GDM1 (cell line): ENCODE measurements at regions not wholly inside any gene's neighbourhood (a gene's known extent, or its start where the extent isn't known, plus 50 kb on each side); places are given as distances from the start of the nearest gene placed in this dataset.

Experiments used
- DNase-seq: peaks from one replicate; lab custom pipeline; 2025; lab: John Stamatoyannopoulos, UW

DNA sequence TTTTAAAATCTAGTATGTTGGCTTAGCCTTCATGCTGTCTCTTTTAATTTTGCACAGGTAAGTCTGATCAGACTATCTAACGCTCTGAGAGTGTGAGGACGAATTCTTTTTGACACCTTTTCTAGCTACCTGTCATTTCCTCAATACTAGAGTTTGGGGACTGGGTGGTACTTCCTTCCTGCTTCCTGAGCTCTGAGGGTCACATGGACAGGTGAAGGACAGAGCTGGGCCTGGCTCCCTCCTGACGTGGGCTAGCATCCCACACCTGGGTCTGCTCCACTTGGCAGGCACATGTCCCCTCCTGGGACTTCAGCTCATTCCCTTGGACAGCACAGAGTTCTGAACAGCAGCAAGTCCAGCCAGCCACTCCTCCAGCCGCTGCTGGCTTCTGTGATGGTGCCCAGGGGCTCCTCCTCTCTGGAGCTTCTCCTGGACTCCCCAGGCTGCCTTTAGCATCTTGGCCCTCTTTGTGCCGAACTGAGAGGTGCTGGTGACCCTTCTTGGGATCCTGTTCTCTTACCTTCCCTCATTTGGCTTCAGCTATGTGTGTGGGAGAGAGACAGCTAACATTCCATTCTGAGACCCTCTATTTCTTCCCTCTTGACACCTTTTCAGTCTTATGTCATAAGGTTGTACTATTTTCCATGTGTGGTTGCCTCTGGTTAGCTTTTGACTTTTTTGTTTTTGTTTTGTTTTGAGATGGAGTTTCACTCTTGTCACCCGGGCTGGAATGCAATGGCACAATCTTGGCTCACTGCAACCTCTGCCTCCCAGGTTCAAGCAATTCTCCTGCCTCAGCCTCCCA is 106.9 kb downstream of the B3GNT2 start:
- no peak for DNase-seq

DNA sequence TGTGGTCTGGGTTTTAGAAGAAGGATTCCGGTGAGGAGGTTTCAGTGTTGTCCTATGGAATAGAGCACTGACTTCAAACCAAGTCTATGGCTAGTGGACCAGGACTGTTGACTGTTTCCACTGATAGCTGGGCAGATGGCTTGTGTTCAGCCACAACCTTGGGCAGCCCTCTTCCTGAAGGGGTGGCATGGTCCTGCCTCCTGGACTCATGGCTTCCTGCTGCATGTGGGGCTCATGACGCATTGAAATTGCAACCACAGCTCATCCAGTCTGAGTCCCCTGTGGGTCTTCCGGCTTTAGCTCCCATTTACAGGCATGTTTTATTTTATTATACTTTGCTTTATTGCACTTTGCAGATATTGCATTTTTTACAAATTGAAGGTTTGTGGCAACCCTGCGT is 105.0 kb downstream of the B3GNT2 start:
- peak; percentile 90 for DNase-seq

DNA sequence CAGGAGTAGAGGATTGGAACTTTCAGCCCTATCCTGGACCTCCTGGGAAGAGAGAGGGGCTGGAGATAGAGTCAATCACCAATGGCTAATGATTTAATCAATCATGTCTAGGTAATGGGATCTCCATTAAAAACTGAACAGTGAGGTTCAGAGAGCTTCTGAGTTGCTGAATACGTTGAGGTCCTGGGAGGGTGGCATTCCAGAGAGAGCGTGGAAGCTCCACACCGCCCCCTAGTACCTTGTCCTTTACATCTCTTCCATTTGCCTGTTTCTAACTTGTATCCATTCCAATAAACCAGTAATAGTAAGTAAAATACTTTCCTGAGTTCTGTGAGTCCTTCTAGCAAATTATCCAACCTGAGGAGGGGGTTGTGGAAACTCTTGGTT is 101.7 kb downstream of the B3GNT2 start:
- peak; percentile 14 for DNase-seq

DNA sequence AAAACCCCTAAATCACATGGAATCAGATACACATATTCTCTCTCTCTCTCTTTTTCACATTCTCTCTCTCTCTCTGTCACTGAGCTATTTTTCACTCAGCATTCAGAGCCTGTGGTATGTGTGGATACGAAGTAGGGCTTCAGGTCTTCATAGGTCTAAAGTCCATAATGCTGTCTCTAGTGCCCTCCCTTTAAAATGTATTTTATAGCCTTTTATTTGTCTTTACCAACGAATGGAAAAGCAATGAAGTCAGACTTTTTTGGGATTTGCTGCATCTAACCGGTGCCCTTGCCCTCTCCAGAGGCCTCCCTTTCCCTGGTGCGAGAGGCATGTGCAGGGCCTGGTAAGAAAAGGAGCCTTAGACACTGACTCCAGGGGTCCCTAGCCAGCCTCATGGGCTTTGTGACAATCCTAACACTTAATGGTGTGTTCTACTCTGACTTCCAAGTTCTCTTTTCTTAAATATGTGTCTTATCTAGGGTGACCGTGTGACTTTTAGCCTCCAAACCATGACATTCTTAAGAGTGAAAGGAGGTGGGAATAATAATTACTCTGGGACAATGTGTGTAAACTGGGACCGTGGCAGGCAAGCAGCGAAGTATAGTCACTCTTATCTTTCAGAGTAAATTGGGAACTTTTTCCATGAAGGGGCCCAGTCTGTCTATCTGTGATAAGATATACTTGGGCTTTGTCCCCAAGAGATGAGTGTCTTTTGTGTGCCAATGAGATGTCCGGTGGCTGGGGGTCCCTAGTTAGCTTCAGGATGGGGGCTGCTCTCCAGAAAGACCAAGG is 101.1 kb downstream of the B3GNT2 start:
- DNase-seq = no peak

GRCh38 chr2:62296034-62296831 is 100.3 kb downstream of the B3GNT2 start:
- DNase-seq = no peak

DNA sequence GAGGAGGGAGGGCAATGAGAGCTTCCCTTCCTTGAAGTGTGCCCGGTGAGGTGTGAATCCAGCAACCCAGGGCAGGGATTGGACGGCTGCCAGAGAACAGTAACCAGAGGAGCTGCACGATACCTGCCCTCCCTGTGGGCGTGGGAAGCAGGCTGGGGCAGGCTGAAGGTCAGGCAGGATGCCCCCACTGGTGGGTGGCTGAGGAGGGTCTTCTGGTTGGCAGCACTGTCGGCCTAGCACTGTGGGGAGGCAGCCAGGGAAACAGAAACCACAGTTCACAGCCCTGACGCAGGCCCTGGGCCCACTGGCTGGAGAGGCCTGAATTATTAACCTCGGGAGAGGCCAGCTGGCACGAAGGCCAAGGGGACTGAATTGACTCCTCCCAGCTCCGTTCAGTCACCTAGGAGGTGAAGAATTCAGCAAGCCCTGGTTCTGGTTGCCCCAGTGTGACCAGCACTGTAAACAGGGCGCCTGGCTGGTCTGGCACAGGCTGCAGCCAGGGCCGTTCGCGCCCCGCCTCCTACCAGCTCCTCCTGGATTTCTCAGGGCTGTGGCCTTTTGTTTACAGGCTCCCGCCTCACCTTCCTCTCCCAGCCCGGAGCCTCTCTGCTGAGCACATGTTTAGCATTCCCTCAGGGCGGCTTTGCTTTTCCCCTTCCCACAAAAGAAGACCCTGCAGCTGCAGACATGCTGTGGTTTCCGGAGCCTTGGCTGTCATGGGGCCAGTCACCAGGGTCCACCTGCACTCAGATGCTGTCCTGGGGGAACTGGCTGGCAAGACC is 97.8 kb downstream of the B3GNT2 start:
- DNase-seq = no peak

DNA sequence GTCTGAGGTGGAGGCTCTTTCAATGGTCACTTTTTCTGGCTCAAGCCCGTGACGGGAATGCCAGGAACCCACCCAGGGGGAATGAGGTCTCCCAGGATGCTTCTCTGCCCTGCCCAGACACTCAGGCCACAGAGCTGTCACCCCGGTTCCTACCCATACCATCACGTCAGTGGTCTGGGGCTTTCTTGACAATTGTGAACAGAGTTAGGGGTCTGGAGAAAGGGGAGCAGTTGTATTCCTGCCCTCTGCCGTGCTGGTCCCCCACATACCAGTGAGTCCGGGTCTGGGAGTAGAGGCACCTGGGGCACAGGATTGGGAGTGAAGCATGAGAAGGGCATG is 97.2 kb downstream of the B3GNT2 start:
- no peak for DNase-seq

GRCh38 chr2:62292190-62292589 is 96.3 kb downstream of the B3GNT2 start:
- no peak for DNase-seq

GRCh38 chr2:62291517-62292137 is 95.7 kb downstream of the B3GNT2 start:
- no peak for DNase-seq

DNA sequence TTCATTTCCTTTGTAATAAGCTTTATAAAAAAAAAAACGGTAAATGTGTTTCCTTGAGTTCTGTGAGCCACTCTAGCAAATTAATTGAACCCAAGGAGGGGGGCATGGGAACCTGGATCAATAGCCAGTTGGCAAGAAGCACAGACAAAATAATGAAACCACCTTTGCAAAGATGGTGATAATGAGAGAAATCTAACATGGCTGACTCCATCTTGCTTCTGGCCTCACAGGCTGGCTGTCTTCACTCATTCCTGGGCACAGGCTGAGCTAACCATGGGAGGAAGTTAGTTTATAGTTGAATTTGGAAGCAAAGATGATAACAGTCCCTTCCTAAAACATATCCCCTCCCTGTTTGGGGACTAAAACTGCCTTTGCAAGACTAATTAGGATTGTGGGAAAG is 95.1 kb downstream of the B3GNT2 start:
- DNase-seq = no peak

DNA sequence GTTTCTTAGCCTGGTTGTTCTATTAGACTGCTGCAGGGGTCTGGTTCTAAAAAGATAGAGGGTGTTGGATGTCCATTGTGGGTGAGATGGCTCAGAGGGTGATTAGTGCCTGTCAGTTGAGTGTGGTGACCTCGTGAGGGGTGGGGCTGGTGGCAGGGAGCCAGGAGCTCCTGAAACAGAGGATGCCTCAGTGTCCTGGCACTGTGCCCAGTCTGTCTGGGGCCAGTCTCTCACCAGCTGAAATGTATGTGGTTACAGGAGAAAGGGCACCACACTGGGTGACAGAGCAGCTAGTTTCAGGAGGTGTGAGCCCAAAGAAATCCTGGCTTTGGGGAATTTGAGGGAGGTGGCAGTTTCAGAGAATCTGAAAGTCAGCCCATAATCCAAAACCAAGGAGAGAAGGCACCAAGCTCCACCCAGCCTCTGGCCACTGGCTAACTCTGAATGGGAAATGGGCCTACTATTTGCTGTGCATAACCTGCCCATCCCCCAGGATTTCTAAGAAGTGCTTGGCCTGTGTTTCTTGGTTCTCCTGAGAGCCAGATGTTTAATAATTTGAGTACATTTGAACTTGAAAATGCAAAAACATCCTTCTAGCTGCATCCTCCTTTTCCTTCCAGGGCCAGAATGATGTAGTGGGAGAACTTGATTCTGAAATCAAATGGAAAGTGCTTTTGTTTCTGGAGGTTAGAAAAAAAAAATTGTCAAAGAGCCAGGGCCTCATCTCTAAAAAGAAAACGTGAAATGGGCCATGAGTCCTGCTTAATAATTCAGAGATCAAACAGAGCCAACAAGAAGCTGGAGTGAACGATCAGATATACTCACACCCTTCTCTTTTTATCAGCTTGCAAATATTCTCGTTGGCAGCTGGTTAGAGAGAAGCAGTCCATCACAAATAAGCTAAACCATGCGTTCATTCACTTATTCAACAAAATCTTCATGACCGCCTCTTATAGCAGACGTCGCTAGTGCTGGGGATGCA is 92.3 kb downstream of the B3GNT2 start:
- DNase-seq = peak; percentile 54

DNA sequence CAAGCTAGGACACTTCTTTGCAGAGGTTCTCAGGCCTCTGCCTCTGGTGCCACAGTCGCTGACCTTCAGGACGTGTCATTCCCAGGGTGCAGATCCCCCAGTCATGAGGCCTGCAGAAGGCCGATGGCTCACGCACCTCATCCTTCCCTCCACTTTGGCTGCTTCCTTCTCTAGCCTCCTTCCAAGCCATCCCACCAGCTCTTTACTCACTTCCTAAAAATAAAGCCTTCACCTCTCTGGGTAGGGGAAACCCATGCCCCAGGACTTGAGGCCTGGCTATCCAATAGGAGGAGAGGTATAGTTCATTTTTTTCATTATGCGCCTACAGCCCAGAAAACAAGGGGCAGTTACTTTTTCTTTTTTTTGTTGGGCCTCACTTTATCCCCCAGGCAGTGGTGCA is 91.4 kb downstream of the B3GNT2 start:
- no peak for DNase-seq

DNA sequence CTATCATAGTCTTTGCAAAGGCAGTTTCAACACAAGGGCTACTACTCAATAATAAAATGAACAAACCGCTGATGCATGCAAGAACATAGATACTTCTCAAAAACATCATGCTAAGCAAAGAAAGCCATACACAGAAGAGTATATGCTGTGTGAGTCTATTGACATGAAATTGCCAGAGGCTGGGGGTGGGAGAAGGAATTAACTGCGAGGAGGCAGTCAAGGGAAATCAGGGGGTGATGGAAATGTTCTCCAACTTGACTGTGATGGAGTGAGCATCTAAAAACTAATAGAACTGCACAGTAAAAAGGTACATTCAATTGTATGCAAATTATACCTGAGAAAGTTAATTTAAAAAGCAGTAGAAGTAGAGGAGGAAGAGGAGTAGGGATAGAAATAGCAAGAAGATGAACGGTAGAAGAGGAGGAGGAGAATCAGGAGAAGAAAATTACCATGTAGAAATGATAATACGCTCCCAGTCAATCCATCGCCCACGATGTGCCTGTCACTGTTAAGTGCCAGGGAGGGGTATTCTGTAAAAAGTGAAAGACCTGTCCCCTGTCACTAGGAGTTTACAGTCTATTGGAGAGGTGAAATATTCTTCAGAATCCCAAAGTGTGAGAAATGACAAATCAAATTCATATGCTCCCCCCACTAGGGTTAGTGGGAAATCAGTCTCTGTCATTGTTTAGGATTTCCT is 90.3 kb downstream of the B3GNT2 start:
- DNase-seq = no peak

DNA sequence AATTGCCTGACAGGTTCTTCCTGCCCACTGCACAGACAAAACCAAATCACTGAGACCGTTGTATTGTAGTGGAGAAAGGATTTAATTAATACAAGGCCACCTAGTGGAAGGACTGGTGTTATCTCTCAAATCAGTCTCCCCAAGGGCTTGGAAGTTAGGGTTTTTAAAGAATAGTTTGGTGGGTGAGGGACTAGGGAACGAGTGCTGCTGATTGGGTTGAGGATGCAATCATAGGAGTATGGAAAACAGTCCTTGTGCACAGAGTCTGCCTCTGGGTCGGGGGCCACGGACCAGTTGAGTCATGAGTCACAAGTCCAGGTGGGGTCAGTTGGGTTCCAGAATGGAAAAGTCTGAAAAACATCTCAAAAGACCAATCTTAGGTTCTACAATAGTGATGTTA is 89.1 kb downstream of the B3GNT2 start:
- no peak for DNase-seq

- no peak for DNase-seq
Measured at GRCh38 chr2:62284471-62284870, 88.6 kb downstream of the B3GNT2 start.

GRCh38 chr2:62283147-62283546 is 87.2 kb downstream of the B3GNT2 start:
- DNase-seq = no peak

GRCh38 chr2:62281663-62282062 is 85.7 kb downstream of the B3GNT2 start:
- no peak for DNase-seq

- no peak for DNase-seq
Measured at GRCh38 chr2:62277688-62278087, 81.8 kb downstream of the B3GNT2 start.
